ENCODE measurements at regions not wholly inside any gene's neighbourhood (a gene's known extent, or its start where the extent isn't known, plus 50 kb on each side); places are given as distances from the start of the nearest gene placed in this dataset.
"Not testable (repeated sequence)": the region's sequence is repeated elsewhere in the genome, so short reads cannot be mapped to it uniquely, and the experiment has no call there.

GRCh38 chr10:29229258-29229705 is 59.6 kb upstream of the LYZL1 start:
- DNase-seq, result no peak

- DNase-seq, result not testable (repeated sequence)
Measured at GRCh38 chr10:29236910-29237309, 52.0 kb upstream of the LYZL1 start.

GRCh38 chr10:29237786-29238185 is 51.1 kb upstream of the LYZL1 start:
- DNase-seq, result no peak

DNA sequence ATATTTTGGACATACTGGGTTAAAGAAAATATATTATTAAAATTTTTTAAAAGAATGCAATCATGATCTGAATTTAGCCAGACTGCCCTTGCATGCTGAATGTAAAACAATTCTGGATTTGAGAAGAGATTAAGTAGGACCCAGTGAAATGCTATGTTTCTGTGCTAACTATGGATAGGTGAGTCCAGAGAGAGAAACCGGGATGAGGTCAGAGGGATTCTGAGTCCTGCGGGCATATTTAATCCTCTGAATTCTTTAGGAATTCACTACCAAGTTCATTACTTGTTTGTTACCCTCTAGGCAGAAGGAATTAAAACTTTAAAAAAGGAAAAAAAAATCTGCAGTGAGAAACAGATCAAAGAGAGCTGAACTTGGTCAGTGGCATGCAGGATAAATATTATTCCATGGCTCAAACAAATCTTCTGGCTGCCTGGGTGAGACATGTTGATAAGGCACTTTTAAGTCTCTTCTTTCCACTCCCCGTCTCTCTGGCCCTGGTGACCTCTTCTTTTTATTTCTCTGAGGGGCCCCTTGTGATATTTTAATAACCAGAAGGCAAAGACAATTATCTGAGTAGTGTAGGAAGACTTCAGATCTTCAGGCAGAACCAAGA is 50.2 kb upstream of the LYZL1 start:
- no peak for DNase-seq

Data from CD4-positive, alpha-beta T cell treated with Interleukin-4 for 1 hour (primary cell).